Mucosa of rectum (tissue), 2 donors: ENCODE measurements at regions not wholly inside any gene's neighbourhood (a gene's known extent, or its start where the extent isn't known, plus 50 kb on each side); places are given as distances from the start of the nearest gene placed in this dataset.

Experiments
- H3K27ac ChIP-seq, 2 donors: one replicate each; pipeline ENCODE4 v1.7.0; 2013; ENCODE audit warnings: inconsistent platforms in 2 of 2, low read depth in 2 of 2, low read length in 2 of 2
- H3K27me3 ChIP-seq, 2 donors: one replicate each; pipeline ENCODE4 v1.7.0; 2013; ENCODE audit warnings: low read length in 2 of 2; ENCODE audit not compliant: control insufficient read depth in 2 of 2, insufficient read depth in 2 of 2
- H3K36me3 ChIP-seq, 2 donors: one replicate each; pipeline ENCODE4 v1.7.0; 2013; ENCODE audit warnings: low read length in 2 of 2; ENCODE audit not compliant: control insufficient read depth in 2 of 2, insufficient read depth in 2 of 2
- H3K4me1 ChIP-seq, 2 donors: one replicate each; pipeline ENCODE4 v1.7.0; 2013; ENCODE audit warnings: low read length in 2 of 2, mild to moderate bottlenecking in 1 of 2; ENCODE audit not compliant: control insufficient read depth in 2 of 2, insufficient read depth in 2 of 2
- H3K4me3 ChIP-seq, 2 donors: one replicate each; pipeline ENCODE4 v1.7.0; 2013; ENCODE audit warnings: low read length in 2 of 2
- H3K9ac ChIP-seq, 2 donors: one replicate each; pipeline ENCODE4 v1.7.0; 2013; ENCODE audit warnings: low read length in 2 of 2, low read depth in 1 of 2, mild to moderate bottlenecking in 1 of 2
- H3K9me3 ChIP-seq, 2 donors: one replicate each; pipeline ENCODE4 v1.7.0; 2013; ENCODE audit warnings: low read length in 2 of 2; ENCODE audit not compliant: control insufficient read depth in 2 of 2
- donor health status: healthy.
- donor health status: Normal muscosa, but diverticular disease.

- no peak overlapping the region for H3K4me3 ChIP-seq
- no peaks in the 10 kb centered on the region for H3K27me3 ChIP-seq
Observed at GRCh38 chr1:213927846-213928245, 59.9 kb upstream of the PROX1 start.

GRCh38 chr1:213929398-213929797, 58.4 kb upstream of the PROX1 start:
- no peaks in the 10 kb centered on the region for H3K9me3 ChIP-seq
- no peaks in the 10 kb centered on the region for H3K36me3 ChIP-seq
- H3K4me3 ChIP-seq = no peak overlapping the region
- no peaks in the 10 kb centered on the region for H3K27me3 ChIP-seq
- H3K9ac ChIP-seq = no peak overlapping the region
- H3K27ac ChIP-seq = no peak overlapping the region
- H3K4me1 ChIP-seq = no peaks in the 10 kb centered on the region

More at GRCh38 chr1:213927846-213928245, 59.9 kb upstream of the PROX1 start:
- Histone ChIP-seq H3K27ac (no peak overlapping the region), H3K4me1 (no peaks in the 10 kb centered on the region), H3K9ac (no peak overlapping the region), H3K9me3 (no peaks in the 10 kb centered on the region), H3K36me3 (no peaks in the 10 kb centered on the region)

GRCh38 chr1:213931836-213932235, 55.9 kb upstream of the PROX1 start:
- Histone ChIP-seq H3K27ac (no peak overlapping the region), H3K27me3 (no peaks in the 10 kb centered on the region), H3K9ac (no peak overlapping the region), H3K36me3 (no peaks in the 10 kb centered on the region), H3K4me1 (no peaks in the 10 kb centered on the region), H3K4me3 (no peak overlapping the region), H3K9me3 (no peaks in the 10 kb centered on the region)

- Histone ChIP-seq H3K36me3 (no peaks in the 10 kb centered on the region), H3K27ac (no peak overlapping the region), H3K4me1 (no peaks in the 10 kb centered on the region), H3K4me3 (no peak overlapping the region), H3K9ac (no peak overlapping the region), H3K27me3 (no peaks in the 10 kb centered on the region), H3K9me3 (no peaks in the 10 kb centered on the region)
Observed at GRCh38 chr1:213933336-213933735, 54.4 kb upstream of the PROX1 start.

- H3K27me3 ChIP-seq = no peaks in the 10 kb centered on the region
- no peak overlapping the region for H3K27ac ChIP-seq
- no peaks in the 10 kb centered on the region for H3K4me1 ChIP-seq
- H3K4me3 ChIP-seq = no peak overlapping the region
- H3K36me3 ChIP-seq = no peaks in the 10 kb centered on the region
- H3K9me3 ChIP-seq = no peaks in the 10 kb centered on the region
- no peak overlapping the region for H3K9ac ChIP-seq
Observed at GRCh38 chr1:213934649-213935048, 53.1 kb upstream of the PROX1 start.

- no peak overlapping the region for H3K27ac ChIP-seq
- no peak overlapping the region for H3K4me3 ChIP-seq
- H3K36me3 ChIP-seq = no peaks in the 10 kb centered on the region
- H3K4me1 ChIP-seq = no peaks in the 10 kb centered on the region
- H3K9me3 ChIP-seq = no peaks in the 10 kb centered on the region
- no peaks in the 10 kb centered on the region for H3K27me3 ChIP-seq
- no peak overlapping the region for H3K9ac ChIP-seq
Observed at GRCh38 chr1:213936571-213936970, 51.2 kb upstream of the PROX1 start.
